B cell (primary cell): ENCODE measurements at regions not wholly inside any gene's neighbourhood (a gene's known extent, or its start where the extent isn't known, plus 50 kb on each side); places are given as distances from the start of the nearest gene placed in this dataset.

Experiments used
- ATAC-seq: fragments of 200-7000 bp; cut with Tn5 transposase; one replicate; pipeline ENCODE4 v1.10.0; 2021; ENCODE audit warnings: low read depth, mild to moderate bottlenecking, moderate number of reproducible peaks, moderate library complexity
- CTCF ChIA-PET: fragments of 350-600 bp; sonication (Branson Sonifier 250); formaldehyde crosslinking; loops from one replicate; lab custom pipeline; 2021; ENCODE audit warnings: antibody characterized with exemption, inconsistent platforms; lab: Charles Lee
- POLR2A ChIA-PET: fragments of 350-600 bp; sonication (Branson Sonifier 250); formaldehyde crosslinking; loops from one replicate; lab custom pipeline; 2021; ENCODE audit warnings: antibody characterized with exemption; lab: Charles Lee
- DNase-seq: peaks from one replicate; pipeline ENCODE4 v3.0.0; 2013
- H2AFZ ChIP-seq: 2 replicates; pipeline ENCODE4 v1.6.1; 2012; ENCODE audit warnings: mild to moderate bottlenecking, low read depth, low read length; ENCODE audit not compliant: insufficient read depth, poor library complexity, severe bottlenecking
- H3K27ac ChIP-seq, 2 donors: 1 replicate in 1 of 2; 2 replicates in 1 of 2; pipeline ENCODE4 v1.5.1; 2012 to 2013; ENCODE audit warnings: low read length in 2 of 2, mild to moderate bottlenecking in 2 of 2, moderate library complexity in 1 of 2
- H3K27me3 ChIP-seq, 4 experiments: fragments of 200-600 bp in 1 of 4; sonication (generic) in 1 of 4; replicated peaks in 1 of 4; 1 replicate in 2 of 4; 2 replicates in 2 of 4; pipeline versions ENCODE4 v1.6.1 to v1.7.0; 2013 to 2016; ENCODE audit warnings: low read length in 3 of 4, mild to moderate bottlenecking in 2 of 4, mixed read lengths in 1 of 4, moderate library complexity in 1 of 4; ENCODE audit not compliant: insufficient read depth in 4 of 4, control insufficient read depth in 3 of 4; ENCODE audit errors: control extremely low read depth in 1 of 4
- H3K36me3 ChIP-seq, 2 experiments: replicated peaks in 1 of 2; 1 replicate in 1 of 2; 2 replicates in 1 of 2; pipeline versions ENCODE4 v1.6.1 to v1.7.1; 2013; ENCODE audit warnings: low read length in 1 of 2; ENCODE audit not compliant: insufficient read depth in 2 of 2, control insufficient read depth in 1 of 2; ENCODE audit errors: control extremely low read depth in 1 of 2, extremely low read depth in 1 of 2
- H3K4me1 ChIP-seq, 2 donors: fragments of 200-600 bp in 1 of 2; sonication (generic) in 1 of 2; 1 replicate in 1 of 2; 2 replicates in 1 of 2; pipeline versions ENCODE4 v1.5.1 to v1.6.1; 2013 to 2017; ENCODE audit warnings: low read length in 2 of 2; ENCODE audit not compliant: control insufficient read depth in 2 of 2, insufficient read depth in 2 of 2
- H3K4me2 ChIP-seq: replicated peaks from 2 replicates; pipeline ENCODE3; 2012; ENCODE audit warnings: mild to moderate bottlenecking, low read depth, low read length; ENCODE audit not compliant: poor library complexity, severe bottlenecking
- H3K4me3 ChIP-seq, 5 experiments: fragments of 200-600 bp in 1 of 5; sonication (generic) in 1 of 5; 1 replicate in 3 of 5; 2 replicates in 2 of 5; pipeline versions ENCODE4 v1.5.1 to v1.7.0; 2011 to 2016; ENCODE audit warnings: low read length in 4 of 5, mild to moderate bottlenecking in 4 of 5, low read depth in 2 of 5, control low read depth in 1 of 5, moderate library complexity in 1 of 5; ENCODE audit not compliant: insufficient read depth in 1 of 5; ENCODE audit errors: control extremely low read depth in 1 of 5, extremely low read depth in 1 of 5
- H3K79me2 ChIP-seq: fragments of 200-600 bp; sonication (generic); one replicate; pipeline ENCODE4 v1.6.0; 2016; ENCODE audit warnings: low read length; ENCODE audit not compliant: control insufficient read depth, insufficient read depth
- H3K9ac ChIP-seq: fragments of 200-600 bp; sonication (generic); 2 replicates; pipeline ENCODE4 v1.6.1; 2017; ENCODE audit warnings: mild to moderate bottlenecking, low read length, moderate library complexity
- H3K9me3 ChIP-seq, 3 donors: one replicate each; pipeline versions ENCODE4 v1.6.1 to v1.7.1; 2013; ENCODE audit warnings: low read length in 2 of 3; ENCODE audit not compliant: control insufficient read depth in 2 of 3, insufficient read depth in 1 of 3; ENCODE audit errors: control extremely low read depth in 1 of 3
- H4K20me1 ChIP-seq: 2 replicates; pipeline ENCODE4 v1.6.0; 2012; ENCODE audit warnings: mild to moderate bottlenecking, low read length; ENCODE audit not compliant: insufficient read depth, control insufficient read depth, poor library complexity, severe bottlenecking
- H3K27ac Mint-ChIP-seq: one replicate; pipeline ENCODE4 v1.8.0; 2021; ENCODE audit warnings: mixed read lengths
- H3K27me3 Mint-ChIP-seq: one replicate; pipeline ENCODE4 v1.8.0; 2021; ENCODE audit warnings: mixed read lengths
- H3K4me1 Mint-ChIP-seq: one replicate; pipeline ENCODE4 v1.8.0; 2021; ENCODE audit warnings: mixed read lengths
- H3K4me3 Mint-ChIP-seq: one replicate; pipeline ENCODE4 v1.8.0; 2021; ENCODE audit warnings: mixed read lengths
- H3K9me3 Mint-ChIP-seq: one replicate; pipeline ENCODE4 v1.8.0; 2022; ENCODE audit warnings: mixed read lengths; ENCODE audit not compliant: insufficient read depth
- CTCF ChIP-seq: fragments of 200-600 bp; IDR thresholded peaks from one replicate; pipeline ENCODE4 v1.8.0; 2022; ENCODE audit warnings: antibody characterized with exemption, mild to moderate bottlenecking
- EZH2 ChIP-seq: IDR thresholded peaks from 2 replicates; pipeline ENCODE4 v1.6.1; 2012; ENCODE audit warnings: borderline replicate concordance, low read depth, mild to moderate bottlenecking, moderate library complexity, low read length; ENCODE audit not compliant: insufficient read depth, poor library complexity, severe bottlenecking
- WGBS: methylation state at CpG from one replicate; pipeline ENCODE4 v1.1.5; 2013; ENCODE audit warnings: missing lambda C conversion rate; ENCODE audit not compliant: insufficient coverage; 5-methylcytosine and 5-hydroxymethylcytosine counted together
- intact Hi-C: fragments of 100-400 bp; cut with micrococcal nuclease; formaldehyde crosslinking; loops from one replicate; pipeline ENCODE4 v1.10.0; 2022

- intact Hi-C loops = no loop called here
- no peak overlapping the region for H3K27ac Mint-ChIP-seq
- Histone ChIP-seq H3K27ac (no peak overlapping the region), H4K20me1 (no peaks in the 10 kb centered on the region), H3K36me3 (no peaks in the 10 kb centered on the region), H2AFZ (no peak overlapping the region), H3K4me2 (no peak overlapping the region), H3K27me3 (no peaks in the 10 kb centered on the region), H3K9me3 (no peaks in the 10 kb centered on the region), H3K9ac (no peak overlapping the region), H3K79me2 (no peaks in the 10 kb centered on the region), H3K4me3 (no peak overlapping the region), H3K4me1 (no peaks in the 10 kb centered on the region)
- TF ChIP-seq EZH2 = no peak
- no peak for TF ChIP-seq CTCF
- WGBS = 100% methylated on average over 2 of the region's 2 CpGs
- ATAC-seq (no peak), DNase-seq (no peak)
- no peaks in the 10 kb centered on the region for H3K9me3 Mint-ChIP-seq
- POLR2A ChIA-PET = no interaction called here
- CTCF ChIA-PET = interaction anchor here (1.0 kb wide), 1 partner anchor 614 kb away, joined by 3 read pairs; no protein-coding TSS in a partner anchor
- H3K4me3 Mint-ChIP-seq = no peak overlapping the region
- peaks cover 2% of the 10 kb centered on the region for H3K4me1 Mint-ChIP-seq
- no peaks in the 10 kb centered on the region for H3K27me3 Mint-ChIP-seq
Measured at GRCh38 chr18:51721996-51722395, 524.5 kb upstream of the MEX3C start.

- Histone ChIP-seq H3K4me1 (no peaks in the 10 kb centered on the region), H3K9me3 (no peaks in the 10 kb centered on the region), H3K27ac (no peak overlapping the region), H3K79me2 (no peaks in the 10 kb centered on the region), H2AFZ (no peak overlapping the region), H3K9ac (no peak overlapping the region), H3K36me3 (no peaks in the 10 kb centered on the region), H3K4me3 (no peak overlapping the region), H4K20me1 (no peaks in the 10 kb centered on the region), H3K27me3 (no peaks in the 10 kb centered on the region), H3K4me2 (no peak overlapping the region)
- no peak for TF ChIP-seq CTCF
- no peak for TF ChIP-seq EZH2
- H3K27me3 Mint-ChIP-seq = no peaks in the 10 kb centered on the region
- peaks cover 5% of the 10 kb centered on the region for H3K4me1 Mint-ChIP-seq
- DNase-seq = no peak
- ChIA-PET CTCF (no interaction called here), POLR2A (no interaction called here)
- intact Hi-C loops = no loop called here
- no peak for ATAC-seq
- 49% methylated on average over 4 of the region's 9 CpGs for WGBS
- no peaks in the 10 kb centered on the region for H3K9me3 Mint-ChIP-seq
- H3K4me3 Mint-ChIP-seq = no peak overlapping the region
- no peak overlapping the region for H3K27ac Mint-ChIP-seq
Measured at GRCh38 chr18:51724790-51725721, 527.6 kb upstream of the MEX3C start.
